ENCODE measurements at regions not wholly inside any gene's neighbourhood (a gene's known extent, or its start where the extent isn't known, plus 50 kb on each side); places are given as distances from the start of the nearest gene placed in this dataset.

GRCh38 chr1:212213784-212214183 is 71.4 kb upstream of the PPP2R5A start:
- no peak overlapping the region for H2AFZ ChIP-seq (ENCODE audit: low read depth, low read length)
- intact Hi-C loops (cut with micrococcal nuclease) (no loop called here), dilution Hi-C loops (cut with MboI; ENCODE audit: extremely low pct_ligation_motif_present, low sequenced_read_pairs) (no loop called here)
- TF ChIP-seq JUN (IDR thresholded peaks at IDR 0.05; ENCODE audit: borderline replicate concordance, insufficient read depth, insufficient read length, low read depth) (no peak), POLR2AphosphoS5 (IDR thresholded peaks at IDR 0.05; ENCODE audit: insufficient read depth, low read depth, low read length) (no peak)
- TF ChIP-seq, protein P1, sequence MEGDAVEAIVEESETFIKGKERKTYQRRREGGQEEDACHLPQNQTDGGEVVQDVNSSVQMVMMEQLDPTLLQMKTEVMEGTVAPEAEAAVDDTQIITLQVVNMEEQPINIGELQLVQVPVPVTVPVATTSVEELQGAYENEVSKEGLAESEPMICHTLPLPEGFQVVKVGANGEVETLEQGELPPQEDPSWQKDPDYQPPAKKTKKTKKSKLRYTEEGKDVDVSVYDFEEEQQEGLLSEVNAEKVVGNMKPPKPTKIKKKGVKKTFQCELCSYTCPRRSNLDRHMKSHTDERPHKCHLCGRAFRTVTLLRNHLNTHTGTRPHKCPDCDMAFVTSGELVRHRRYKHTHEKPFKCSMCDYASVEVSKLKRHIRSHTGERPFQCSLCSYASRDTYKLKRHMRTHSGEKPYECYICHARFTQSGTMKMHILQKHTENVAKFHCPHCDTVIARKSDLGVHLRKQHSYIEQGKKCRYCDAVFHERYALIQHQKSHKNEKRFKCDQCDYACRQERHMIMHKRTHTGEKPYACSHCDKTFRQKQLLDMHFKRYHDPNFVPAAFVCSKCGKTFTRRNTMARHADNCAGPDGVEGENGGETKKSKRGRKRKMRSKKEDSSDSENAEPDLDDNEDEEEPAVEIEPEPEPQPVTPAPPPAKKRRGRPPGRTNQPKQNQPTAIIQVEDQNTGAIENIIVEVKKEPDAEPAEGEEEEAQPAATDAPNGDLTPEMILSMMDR (IDR thresholded peaks at IDR 0.05; ENCODE audit: extremely low read depth in 1 of 2, insufficient read depth in 1 of 2, low read depth in 1 of 2, low read length in 2 of 2): no peak
- H3K4me2 ChIP-seq (ENCODE audit: insufficient read depth, low read length): no peak overlapping the region
- H3K27me3 ChIP-seq (ENCODE audit: control insufficient read depth in 2 of 2, insufficient read depth in 2 of 2, low read length in 2 of 2): peaks cover 0 to 2% of the 10 kb centered on the region in 2 experiments
- H3K9me1 ChIP-seq (replicated peaks; ENCODE audit: control insufficient read depth, extremely low read depth, insufficient read depth, low read length): no peaks in the 10 kb centered on the region
- FAIRE-seq (no peak), DNase-seq (ENCODE audit: low read depth, low spot score) (peak; percentile 18)
- H3K4me1 ChIP-seq (ENCODE audit: control insufficient read depth, extremely low read depth, insufficient read depth, low read length): peaks cover 11% of the 10 kb centered on the region
- no TSS peak for BruUV-seq (replicated peaks)
- H3K9me3 ChIP-seq (replicated peaks; ENCODE audit: control insufficient read depth, insufficient read depth, low read length): no peaks in the 10 kb centered on the region
- ChIA-PET CTCF (no interaction called here), POLR2A (no interaction called here)
- H3K36me3 ChIP-seq (ENCODE audit: control insufficient read depth in 2 of 2, extremely low read depth in 1 of 2, insufficient read depth in 2 of 2, low read length in 2 of 2): no peaks in the 10 kb centered on the region
- no peak overlapping the region for H3K4me3 ChIP-seq (replicated peaks in 1 of 3; ENCODE audit: insufficient read depth in 1 of 3, low read depth in 1 of 3, low read length in 3 of 3)
- H3K79me2 ChIP-seq (ENCODE audit: control insufficient read depth, insufficient read depth, low read length): no peaks in the 10 kb centered on the region
- no peak overlapping the region for H3K9ac ChIP-seq (replicated peaks; ENCODE audit: extremely low read depth, insufficient read depth, low read length)
- H3K27ac ChIP-seq (ENCODE audit: insufficient read depth, low read depth, low read length): no peak overlapping the region
- H4K20me1 ChIP-seq (replicated peaks; ENCODE audit: control insufficient read depth, extremely low read depth, insufficient read depth, low read length): no peaks in the 10 kb centered on the region

GRCh38 chr1:212214325-212214724 is 70.9 kb upstream of the PPP2R5A start:
- Histone ChIP-seq H3K4me1 (ENCODE audit: control insufficient read depth, extremely low read depth, insufficient read depth, low read length) (peaks cover 11% of the 10 kb centered on the region), H3K27me3 (ENCODE audit: control insufficient read depth in 2 of 2, insufficient read depth in 2 of 2, low read length in 2 of 2) (peaks cover 0 to 2% of the 10 kb centered on the region in 2 experiments), H3K79me2 (ENCODE audit: control insufficient read depth, insufficient read depth, low read length) (no peaks in the 10 kb centered on the region), H3K9ac (replicated peaks; ENCODE audit: extremely low read depth, insufficient read depth, low read length) (no peak overlapping the region), H4K20me1 (replicated peaks; ENCODE audit: control insufficient read depth, extremely low read depth, insufficient read depth, low read length) (no peaks in the 10 kb centered on the region), H3K9me1 (replicated peaks; ENCODE audit: control insufficient read depth, extremely low read depth, insufficient read depth, low read length) (no peaks in the 10 kb centered on the region), H3K36me3 (ENCODE audit: control insufficient read depth in 2 of 2, extremely low read depth in 1 of 2, insufficient read depth in 2 of 2, low read length in 2 of 2) (no peaks in the 10 kb centered on the region), H3K9me3 (replicated peaks; ENCODE audit: control insufficient read depth, insufficient read depth, low read length) (no peaks in the 10 kb centered on the region), H3K27ac (ENCODE audit: insufficient read depth, low read depth, low read length) (no peak overlapping the region), H2AFZ (ENCODE audit: low read depth, low read length) (no peak overlapping the region), H3K4me2 (ENCODE audit: insufficient read depth, low read length) (no peak overlapping the region), H3K4me3 (replicated peaks in 1 of 3; ENCODE audit: insufficient read depth in 1 of 3, low read depth in 1 of 3, low read length in 3 of 3) (no peak overlapping the region)
- dilution Hi-C loops (cut with MboI; ENCODE audit: extremely low pct_ligation_motif_present, low sequenced_read_pairs) (no loop called here), intact Hi-C loops (cut with micrococcal nuclease) (no loop called here)
- BruUV-seq (replicated peaks): no TSS peak
- no peak for FAIRE-seq
- no peak for DNase-seq (ENCODE audit: low read depth, low spot score)
- POLR2A ChIA-PET: no interaction called here
- CTCF ChIA-PET: no interaction called here
- TF ChIP-seq POLR2A (IDR thresholded peaks at IDR 0.05; ENCODE audit: low read depth, low read length) (no peak), JUN (IDR thresholded peaks at IDR 0.05; ENCODE audit: borderline replicate concordance, insufficient read depth, insufficient read length, low read depth) (no peak), FOS (IDR thresholded peaks at IDR 0.05; ENCODE audit: borderline replicate concordance, insufficient read depth, low read length) (no peak), POLR2AphosphoS5 (IDR thresholded peaks at IDR 0.05; ENCODE audit: insufficient read depth, low read depth, low read length) (no peak), GATA2 (IDR thresholded peaks at IDR 0.05; ENCODE audit: insufficient read depth, insufficient read length, low read depth, low read length) (no peak), MYC (IDR thresholded peaks at IDR 0.05; ENCODE audit: low read depth, low read length) (no peak), EZH2 (IDR thresholded peaks at IDR 0.05; ENCODE audit: borderline replicate concordance, low read depth, low read length, severe bottlenecking) (no peak)
- TF ChIP-seq, protein P1 (IDR thresholded peaks at IDR 0.05; ENCODE audit: extremely low read depth in 1 of 2, insufficient read depth in 1 of 2, low read depth in 1 of 2, low read length in 2 of 2): no peak
- TF ChIP-seq, protein P2, sequence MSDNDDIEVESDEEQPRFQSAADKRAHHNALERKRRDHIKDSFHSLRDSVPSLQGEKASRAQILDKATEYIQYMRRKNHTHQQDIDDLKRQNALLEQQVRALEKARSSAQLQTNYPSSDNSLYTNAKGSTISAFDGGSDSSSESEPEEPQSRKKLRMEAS (IDR thresholded peaks at IDR 0.05; ENCODE audit: insufficient read depth, insufficient read length): no peak
